NCI-H2107 treated with DMSO at 0.1 percent for 48 hours (cell line): ENCODE measurements at regions not wholly inside any gene's neighbourhood (a gene's known extent, or its start where the extent isn't known, plus 50 kb on each side); places are given as distances from the start of the nearest gene placed in this dataset.
"Not testable (repeated sequence)": the region's sequence is repeated elsewhere in the genome, so short reads cannot be mapped to it uniquely, and the experiment has no call there.

Experiments
- DNase-seq: peaks from one replicate; lab custom pipeline; 2025; ENCODE audit not compliant: unreplicated experiment; lab: John Stamatoyannopoulos, UW

DNA sequence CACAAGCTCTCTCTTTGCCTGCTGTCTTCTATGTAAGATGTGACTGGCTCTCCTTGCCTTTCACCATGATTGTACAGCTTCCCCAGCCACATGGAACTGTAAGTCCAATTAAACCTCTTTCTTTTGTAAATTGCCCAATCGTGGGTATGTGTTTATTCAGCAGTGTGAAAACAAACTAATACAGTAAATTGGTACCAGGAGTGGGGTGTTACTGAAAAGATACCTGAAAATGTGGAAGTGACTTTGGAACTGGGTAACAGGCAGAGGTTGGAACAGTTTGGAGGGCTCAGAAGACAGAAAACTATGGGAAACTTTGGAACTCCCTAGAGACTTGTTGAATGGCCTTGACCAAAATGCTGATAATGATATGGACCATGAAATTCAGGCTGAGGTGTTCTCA is 214.3 kb upstream of the FSCB start:
- not testable (repeated sequence) for DNase-seq

DNA sequence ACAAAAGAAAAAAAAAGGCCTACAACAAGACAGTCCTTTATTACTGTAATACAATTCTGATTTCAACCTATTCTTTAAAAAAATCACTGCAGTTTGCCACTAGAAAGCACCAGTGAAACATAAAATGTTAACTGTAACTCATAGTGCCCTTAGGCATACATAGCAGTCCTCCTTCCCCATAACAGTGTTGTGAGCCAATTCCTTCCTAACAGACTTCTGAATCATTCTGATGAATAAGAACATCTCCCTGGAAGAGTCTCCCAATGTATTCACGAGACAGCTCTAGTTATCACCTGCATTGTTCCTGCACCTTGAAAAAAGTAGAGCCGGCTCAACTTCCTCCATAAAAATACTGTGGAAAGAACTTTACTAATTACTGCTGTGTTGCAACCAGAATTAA is 213.6 kb upstream of the FSCB start:
- DNase-seq, result no peak

DNA sequence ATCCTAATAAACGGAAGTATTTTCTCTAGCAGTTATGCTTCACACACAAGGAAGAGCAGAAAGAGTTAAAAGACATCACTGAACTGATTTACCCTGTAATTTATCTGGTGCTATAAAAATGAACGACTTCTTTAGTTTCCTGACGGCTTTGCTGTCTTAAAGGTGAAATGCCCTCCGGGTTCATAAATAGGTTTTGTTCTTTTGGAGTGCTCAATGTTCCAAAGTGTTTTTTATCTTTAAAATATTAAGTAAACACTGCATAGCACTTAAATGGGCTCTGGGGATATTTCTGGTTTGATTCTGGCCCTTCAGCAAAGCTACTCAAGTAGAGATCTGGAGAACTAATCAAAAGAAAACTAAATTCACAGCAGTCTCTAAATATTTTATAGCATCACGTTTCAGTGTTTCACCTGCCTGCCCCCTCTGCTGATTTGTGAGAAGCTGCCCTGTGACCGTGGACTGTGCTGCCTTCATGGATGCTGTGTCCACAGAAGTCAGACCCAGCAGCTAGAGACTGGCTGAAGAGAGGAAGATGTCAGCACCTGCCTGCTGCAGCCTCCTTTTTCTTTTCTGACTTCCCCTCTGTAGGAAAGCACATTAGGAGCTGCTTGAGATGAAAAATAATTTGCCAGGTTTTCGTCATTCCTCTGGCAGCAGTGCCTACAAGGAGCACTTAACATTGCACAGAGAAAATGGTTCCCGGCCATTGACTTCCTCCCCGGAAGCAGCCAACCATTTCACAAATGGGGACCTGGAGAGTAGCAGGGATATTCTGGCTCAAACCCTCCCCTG is 205.1 kb upstream of the FSCB start:
- DNase-seq, result peak; percentile 92

DNA sequence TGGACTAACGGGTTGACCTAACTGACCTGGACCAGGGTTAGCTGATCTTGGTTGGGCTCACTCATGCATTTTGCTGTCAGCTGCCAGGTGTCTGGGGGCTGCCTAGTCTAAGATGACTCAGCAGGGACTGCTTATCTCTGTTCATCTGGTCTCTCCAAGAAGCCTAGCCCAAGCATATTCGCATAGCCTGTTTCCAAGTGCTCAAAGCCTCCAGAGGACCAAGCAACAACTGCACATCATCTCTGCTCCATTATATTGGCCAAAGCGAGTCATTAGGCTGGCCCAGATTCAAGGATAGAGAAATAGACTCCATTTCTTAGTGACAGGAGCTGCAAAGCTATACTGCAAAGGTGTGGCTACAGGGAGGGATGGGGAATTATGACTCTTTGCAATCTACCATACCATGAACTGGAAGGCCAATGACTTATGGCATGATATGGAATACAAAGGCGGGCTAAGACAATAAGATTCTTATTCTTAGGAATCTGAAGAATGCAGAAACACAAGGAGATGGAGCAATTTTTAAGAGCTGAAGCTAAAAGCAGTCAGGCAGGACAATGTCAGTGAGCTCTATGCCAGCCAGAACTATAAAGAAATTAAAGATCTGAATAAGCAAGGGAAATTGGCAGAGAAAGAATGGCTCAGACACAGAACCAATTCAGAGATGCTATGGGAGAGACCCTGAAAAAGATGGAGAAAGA is 194.6 kb upstream of the FSCB start:
- no peak for DNase-seq

GRCh38 chr14:44700694-44701093 is 193.6 kb upstream of the FSCB start:
- no peak for DNase-seq

DNA sequence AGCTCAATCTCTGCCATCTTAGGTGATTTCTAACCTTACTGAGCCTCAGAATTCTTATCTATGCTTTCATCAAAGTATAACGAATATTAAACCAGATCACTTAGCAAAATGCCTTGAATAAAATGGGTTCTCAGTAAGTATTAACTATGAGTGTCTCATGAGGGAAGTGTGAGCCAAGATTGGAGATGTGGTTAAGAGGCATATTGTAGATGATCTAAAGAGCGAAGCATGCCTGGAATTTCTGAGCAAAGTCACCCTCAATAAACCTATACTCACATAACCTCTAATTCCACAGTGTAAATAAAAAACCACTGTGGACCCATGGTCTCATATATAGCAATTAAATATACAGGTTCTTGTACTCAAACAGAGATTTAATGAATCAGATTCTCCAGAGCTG is 193.1 kb upstream of the FSCB start:
- DNase-seq, result no peak

DNA sequence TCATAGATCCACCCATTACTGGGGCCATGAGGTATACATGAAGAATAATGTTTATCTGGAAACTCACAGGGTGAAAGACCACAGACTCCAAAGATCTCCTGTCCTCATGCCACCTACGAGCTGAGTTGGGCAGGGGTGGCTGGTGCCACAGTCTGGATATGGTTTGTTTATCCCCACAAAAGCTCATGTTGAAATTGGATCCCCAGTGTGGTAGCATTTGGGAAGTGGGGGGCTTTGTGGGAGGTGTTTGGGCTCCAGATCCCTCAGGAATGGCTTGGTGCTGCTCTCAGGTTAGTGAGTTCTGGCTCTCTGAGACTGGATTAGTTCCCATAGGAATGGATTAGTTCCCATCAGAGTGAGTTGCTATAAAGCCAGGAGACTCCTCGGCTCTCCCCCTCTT is 192.3 kb upstream of the FSCB start:
- no peak for DNase-seq

- no peak for DNase-seq
These were observed 162.4 kb upstream of the FSCB start for GRCh38 chr14:44669496-44669895.

DNA sequence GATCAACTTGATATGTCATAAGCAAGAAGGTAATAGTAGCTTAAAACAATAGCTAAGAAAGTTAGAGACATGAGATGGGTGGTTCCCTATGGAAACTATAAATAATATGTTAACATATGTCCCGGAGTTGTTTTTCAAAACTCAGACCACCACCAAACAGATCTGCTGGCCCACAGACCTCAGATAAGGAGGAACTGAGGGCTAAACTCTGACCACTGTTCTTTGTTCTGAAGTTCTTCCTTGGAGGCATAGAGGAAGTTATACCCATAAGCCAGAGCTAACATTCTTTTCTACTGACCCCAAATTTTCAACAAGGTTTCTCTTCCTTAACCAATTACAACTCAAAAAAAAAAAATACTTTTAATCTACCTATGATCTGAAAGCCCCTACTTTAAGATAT is 156.1 kb upstream of the FSCB start:
- no peak for DNase-seq

DNA sequence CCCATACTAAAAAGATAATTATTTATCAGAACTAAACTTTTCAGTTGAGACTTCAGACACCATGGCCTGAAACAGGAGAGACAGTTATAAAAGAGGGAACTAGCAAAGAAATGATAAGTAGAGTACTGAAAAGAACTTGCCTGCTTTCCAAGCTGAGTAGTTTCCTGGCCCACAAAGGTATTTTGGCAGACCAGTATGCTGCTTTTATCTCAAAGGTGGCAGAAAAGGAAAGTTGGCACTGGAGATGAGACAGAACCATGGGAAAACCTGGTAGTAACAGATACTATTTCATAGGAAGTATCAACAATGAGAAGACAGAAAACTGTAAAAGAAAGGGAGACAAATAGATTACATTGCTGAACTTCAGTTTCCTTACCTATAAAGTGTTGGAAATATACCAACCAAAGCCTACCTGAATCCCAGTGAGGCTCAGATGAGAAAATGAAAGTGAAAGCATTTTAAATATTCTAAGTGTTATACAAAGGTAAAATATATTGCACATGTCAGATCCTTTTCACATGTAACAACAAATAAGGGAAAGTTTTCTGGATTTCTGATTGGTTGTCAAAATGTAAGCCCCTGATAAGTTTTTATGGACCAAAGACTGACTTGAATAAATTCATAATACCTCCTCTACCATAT is 155.3 kb upstream of the FSCB start:
- DNase-seq, result no peak

- peak; percentile 57 for DNase-seq
These were observed 151.3 kb upstream of the FSCB start for GRCh38 chr14:44658389-44658696.

DNA sequence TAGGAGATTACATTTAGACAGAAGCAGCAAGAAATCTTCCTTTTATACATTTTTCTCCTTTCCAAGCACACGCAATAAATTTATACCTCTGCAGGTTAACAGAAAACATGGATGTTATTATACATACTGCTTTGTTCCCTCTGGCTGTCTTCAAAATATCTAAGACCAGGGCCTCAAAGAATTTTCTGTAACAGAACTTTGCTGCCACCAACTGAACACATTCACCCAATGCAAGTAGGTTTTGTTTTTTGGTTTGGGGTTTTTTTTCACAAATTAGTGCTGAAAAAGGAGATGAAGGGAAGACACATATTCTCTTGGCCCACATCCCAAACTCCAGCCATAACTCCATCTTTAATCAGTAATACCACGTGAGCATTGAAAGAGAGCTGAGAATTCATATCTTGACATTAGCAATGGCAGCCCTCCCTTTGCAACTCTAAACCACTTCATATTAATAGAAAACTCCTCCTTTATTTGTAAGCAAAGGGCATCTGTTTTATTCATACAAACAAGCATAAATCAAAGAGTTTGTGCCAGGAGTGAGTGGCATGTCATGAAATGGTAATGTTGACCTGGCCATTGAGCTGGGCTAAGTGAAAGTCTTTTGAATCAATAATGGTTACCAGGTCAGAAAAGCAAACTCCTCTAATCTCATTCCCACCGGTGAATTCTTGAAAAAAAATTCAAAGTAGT is 150.8 kb upstream of the FSCB start:
- DNase-seq, result peak; percentile 90

- no peak for DNase-seq
These were observed 150.1 kb upstream of the FSCB start for GRCh38 chr14:44657203-44657602.

GRCh38 chr14:44654591-44654990 is 147.5 kb upstream of the FSCB start:
- DNase-seq, result no peak

- DNase-seq, result no peak
These were observed 146.6 kb upstream of the FSCB start for GRCh38 chr14:44653641-44654040.

DNA sequence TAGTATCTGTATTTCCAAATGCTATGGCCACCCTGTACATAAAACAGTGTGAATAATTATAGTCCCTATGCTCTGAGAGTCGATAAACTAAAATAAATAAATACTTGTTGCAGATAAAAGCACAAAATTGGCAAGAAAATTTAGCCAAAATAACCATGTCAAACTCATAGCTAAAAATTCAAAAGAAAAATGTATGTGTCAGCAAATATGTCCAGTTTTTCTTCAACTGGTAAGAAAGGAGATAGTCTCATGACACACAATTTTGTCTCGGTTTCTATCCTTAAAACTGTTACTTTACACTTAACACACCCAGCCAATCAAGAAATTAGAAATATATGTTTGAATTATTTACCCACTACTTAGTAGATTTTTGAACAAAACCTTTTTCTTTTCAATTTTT is 145.6 kb upstream of the FSCB start:
- no peak for DNase-seq

- no peak for DNase-seq
These were observed 142.0 kb upstream of the FSCB start for GRCh38 chr14:44649061-44649460.

DNA sequence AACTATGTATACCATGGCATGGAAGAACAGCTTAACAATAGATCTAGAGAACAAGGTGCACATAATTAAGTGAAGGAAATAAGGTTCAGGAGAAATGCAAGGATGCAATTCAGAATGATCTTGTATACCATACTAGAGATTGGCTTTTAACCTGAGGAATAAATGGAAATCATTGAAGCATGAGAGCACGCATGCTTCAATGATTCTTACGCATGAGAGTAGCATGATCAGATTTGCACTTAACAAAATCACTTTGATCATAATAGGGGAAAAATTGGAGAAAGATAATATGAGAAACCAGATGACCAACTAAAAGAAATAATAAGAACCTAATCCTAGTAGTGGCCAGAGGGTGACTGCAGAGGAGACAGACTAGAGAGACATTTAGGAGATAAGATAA is 133.3 kb upstream of the FSCB start:
- DNase-seq, result no peak

DNA sequence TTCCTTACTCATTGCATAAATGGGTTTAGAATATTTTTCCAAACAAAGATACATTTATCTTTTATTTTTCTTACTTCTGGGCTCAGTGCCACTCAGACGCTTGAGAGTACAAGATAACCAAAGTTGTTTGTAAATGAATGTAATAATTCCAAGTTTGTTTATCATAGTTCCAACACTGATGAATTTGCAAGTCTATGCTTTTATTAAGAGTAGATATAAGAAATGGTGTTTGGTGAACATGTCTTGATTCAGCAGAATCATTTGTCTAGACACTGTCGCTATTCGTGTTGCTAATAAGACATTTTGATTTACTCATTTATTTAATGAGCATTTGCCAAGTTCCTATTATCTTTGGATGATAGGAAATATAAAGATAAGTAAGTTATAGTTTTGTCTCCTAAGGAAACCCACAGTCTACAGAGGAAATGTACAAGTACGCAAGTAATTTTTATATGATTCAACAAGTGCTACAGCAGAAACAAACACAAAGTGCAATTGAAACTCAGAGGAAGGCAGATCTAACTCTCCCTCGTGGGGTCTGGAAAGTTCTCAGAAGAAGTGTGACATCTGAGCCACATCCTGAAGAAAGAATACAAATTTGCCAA is 132.8 kb upstream of the FSCB start:
- no peak for DNase-seq

- no peak for DNase-seq
These were observed 127.6 kb upstream of the FSCB start for GRCh38 chr14:44634692-44635091.

DNA sequence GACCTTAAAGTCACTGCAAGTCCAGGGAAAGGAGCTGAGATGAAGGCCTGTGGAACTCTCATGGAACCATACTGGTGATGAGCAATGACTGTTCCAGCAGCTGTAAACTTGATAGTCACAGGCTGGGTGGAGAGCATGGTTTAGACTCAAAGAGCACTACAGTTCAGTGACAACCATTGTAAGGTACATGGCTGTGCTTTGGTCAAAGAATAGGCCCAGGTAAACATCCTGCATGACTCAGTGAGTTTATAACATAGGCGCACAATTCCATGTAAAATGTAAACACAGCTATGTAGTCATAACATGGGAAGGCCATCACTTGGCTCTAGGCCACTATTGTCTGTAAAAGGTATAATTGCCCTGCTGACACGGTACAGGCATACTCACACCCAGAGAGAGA is 119.3 kb upstream of the FSCB start:
- no peak for DNase-seq
